ENCODE measurements at regions not wholly inside any gene's neighbourhood (a gene's known extent, or its start where the extent isn't known, plus 50 kb on each side); places are given as distances from the start of the nearest gene placed in this dataset.

- ChIA-PET CTCF (no interaction called here), POLR2A (no interaction called here)
- Mint-ChIP-seq H3K4me1 (ENCODE audit: insufficient read depth, unreplicated experiment) (no peaks in the 10 kb centered on the region), H3K4me3 (ENCODE audit: unreplicated experiment) (no peak overlapping the region), H3K9me3 (ENCODE audit: unreplicated experiment) (no peaks in the 10 kb centered on the region), H3K27me3 (ENCODE audit: insufficient read depth, unreplicated experiment) (no peaks in the 10 kb centered on the region), H3K27ac (ENCODE audit: low read depth, unreplicated experiment) (no peak overlapping the region), H3K36me3 (ENCODE audit: insufficient read depth, unreplicated experiment) (no peaks in the 10 kb centered on the region)
- BruUV-seq (replicated peaks): no TSS peak
- no peak for TF ChIP-seq CTCF (IDR thresholded peaks at IDR 0.05; ENCODE audit: unreplicated experiment)
- DNase-seq (ENCODE audit: unreplicated experiment): no peak
- intact Hi-C loops (cut with micrococcal nuclease): no loop called here
Measured at GRCh38 chr22:27680636-27681035, 120.9 kb downstream of the MN1 start.

GRCh38 chr22:27681037-27681436 is 120.5 kb downstream of the MN1 start:
- BruUV-seq (replicated peaks): no TSS peak
- no peak overlapping the region for H3K4me3 Mint-ChIP-seq (ENCODE audit: unreplicated experiment)
- POLR2A ChIA-PET: no interaction called here

GRCh38 chr22:27682437-27682836 is 119.1 kb downstream of the MN1 start:
- no peaks in the 10 kb centered on the region for H3K27me3 Mint-ChIP-seq (ENCODE audit: insufficient read depth, unreplicated experiment)
- DNase-seq (ENCODE audit: unreplicated experiment): no peak

More at GRCh38 chr22:27681037-27681436, 120.5 kb downstream of the MN1 start:
- Mint-ChIP-seq H3K4me1 (ENCODE audit: insufficient read depth, unreplicated experiment) (peaks cover 3% of the 10 kb centered on the region), H3K9me3 (ENCODE audit: unreplicated experiment) (no peaks in the 10 kb centered on the region), H3K27ac (ENCODE audit: low read depth, unreplicated experiment) (no peak overlapping the region), H3K27me3 (ENCODE audit: insufficient read depth, unreplicated experiment) (no peaks in the 10 kb centered on the region), H3K36me3 (ENCODE audit: insufficient read depth, unreplicated experiment) (no peaks in the 10 kb centered on the region)
- intact Hi-C loops (cut with micrococcal nuclease): no loop called here
- TF ChIP-seq CTCF (IDR thresholded peaks at IDR 0.05; ENCODE audit: unreplicated experiment): no peak
- no peak for DNase-seq (ENCODE audit: unreplicated experiment)
- CTCF ChIA-PET: no interaction called here

GRCh38 chr22:27684901-27685300 is 116.7 kb downstream of the MN1 start:
- intact Hi-C loops (cut with micrococcal nuclease): no loop called here
- ChIA-PET CTCF (interaction anchor here (0.6 kb wide), 1 partner anchor 20 kb away, joined by 3 read pairs; no protein-coding TSS in a partner anchor), POLR2A (no interaction called here)
- H3K4me1 Mint-ChIP-seq (ENCODE audit: insufficient read depth, unreplicated experiment): peaks cover 9% of the 10 kb centered on the region
- no peak overlapping the region for H3K4me3 Mint-ChIP-seq (ENCODE audit: unreplicated experiment)
- no peak overlapping the region for H3K27ac Mint-ChIP-seq (ENCODE audit: low read depth, unreplicated experiment)
- H3K9me3 Mint-ChIP-seq (ENCODE audit: unreplicated experiment): no peaks in the 10 kb centered on the region
- no peaks in the 10 kb centered on the region for H3K36me3 Mint-ChIP-seq (ENCODE audit: insufficient read depth, unreplicated experiment)
- BruUV-seq (replicated peaks): no TSS peak
- H3K27me3 Mint-ChIP-seq (ENCODE audit: insufficient read depth, unreplicated experiment): no peaks in the 10 kb centered on the region
- TF ChIP-seq CTCF (IDR thresholded peaks at IDR 0.05; ENCODE audit: unreplicated experiment): no peak
- no peak for DNase-seq (ENCODE audit: unreplicated experiment)

More at GRCh38 chr22:27682437-27682836, 119.1 kb downstream of the MN1 start:
- Mint-ChIP-seq H3K36me3 (ENCODE audit: insufficient read depth, unreplicated experiment) (no peaks in the 10 kb centered on the region), H3K4me1 (ENCODE audit: insufficient read depth, unreplicated experiment) (peaks cover 9% of the 10 kb centered on the region), H3K9me3 (ENCODE audit: unreplicated experiment) (no peaks in the 10 kb centered on the region), H3K27ac (ENCODE audit: low read depth, unreplicated experiment) (no peak overlapping the region), H3K4me3 (ENCODE audit: unreplicated experiment) (no peak overlapping the region)
- ChIA-PET CTCF (interaction anchor here (0.5 to 0.7 kb wide), 4 partner anchors 11 to 490 kb away, joined by 3 to 5 read pairs (median 4); no protein-coding TSS in a partner anchor), POLR2A (no interaction called here)
- intact Hi-C loops (cut with micrococcal nuclease): no loop called here
- BruUV-seq (replicated peaks): no TSS peak
- no peak for TF ChIP-seq CTCF (IDR thresholded peaks at IDR 0.05; ENCODE audit: unreplicated experiment)
